Mesothelial cell of epicardium (in vitro differentiated cells): ENCODE measurements at regions not wholly inside any gene's neighbourhood (a gene's known extent, or its start where the extent isn't known, plus 50 kb on each side); places are given as distances from the start of the nearest gene placed in this dataset.

Experiments
- DNase-seq, 2 experiments: peaks; one replicate each; pipeline ENCODE4 v3.0.0; 2021; ENCODE audit warnings: low spot score in 2 of 2; ENCODE audit not compliant: unreplicated experiment in 2 of 2
- H3K27ac Mint-ChIP-seq: 2 replicates; pipeline ENCODE4 v1.8.0; 2021; ENCODE audit warnings: mixed read lengths
- H3K27me3 Mint-ChIP-seq: 2 replicates; pipeline ENCODE4 v1.8.0; 2021; ENCODE audit warnings: low read depth, mixed read lengths
- H3K36me3 Mint-ChIP-seq: 2 replicates; pipeline ENCODE4 v1.8.0; 2021; ENCODE audit warnings: mixed read lengths
- H3K4me1 Mint-ChIP-seq: 2 replicates; pipeline ENCODE4 v1.8.0; 2021; ENCODE audit warnings: mixed read lengths
- H3K4me3 Mint-ChIP-seq: 2 replicates; pipeline ENCODE4 v1.8.0; 2021; ENCODE audit warnings: mild to moderate bottlenecking, moderate library complexity, mixed read lengths
- H3K9me3 Mint-ChIP-seq: 2 replicates; pipeline ENCODE4 v1.8.0; 2021; ENCODE audit warnings: mixed read lengths
- TF ChIP-seq, protein P1 (sequence below): fragments of 200-600 bp; sonication (generic); IDR thresholded peaks from one replicate; pipeline ENCODE4 v1.5.0; 2021; ENCODE audit warnings: antibody characterized with exemption; ENCODE audit not compliant: unreplicated experiment

- H3K9me3 Mint-ChIP-seq, result no peaks in the 10 kb centered on the region
- H3K36me3 Mint-ChIP-seq, result no peaks in the 10 kb centered on the region
- H3K27ac Mint-ChIP-seq, result no peak overlapping the region
- TF ChIP-seq, protein P1, sequence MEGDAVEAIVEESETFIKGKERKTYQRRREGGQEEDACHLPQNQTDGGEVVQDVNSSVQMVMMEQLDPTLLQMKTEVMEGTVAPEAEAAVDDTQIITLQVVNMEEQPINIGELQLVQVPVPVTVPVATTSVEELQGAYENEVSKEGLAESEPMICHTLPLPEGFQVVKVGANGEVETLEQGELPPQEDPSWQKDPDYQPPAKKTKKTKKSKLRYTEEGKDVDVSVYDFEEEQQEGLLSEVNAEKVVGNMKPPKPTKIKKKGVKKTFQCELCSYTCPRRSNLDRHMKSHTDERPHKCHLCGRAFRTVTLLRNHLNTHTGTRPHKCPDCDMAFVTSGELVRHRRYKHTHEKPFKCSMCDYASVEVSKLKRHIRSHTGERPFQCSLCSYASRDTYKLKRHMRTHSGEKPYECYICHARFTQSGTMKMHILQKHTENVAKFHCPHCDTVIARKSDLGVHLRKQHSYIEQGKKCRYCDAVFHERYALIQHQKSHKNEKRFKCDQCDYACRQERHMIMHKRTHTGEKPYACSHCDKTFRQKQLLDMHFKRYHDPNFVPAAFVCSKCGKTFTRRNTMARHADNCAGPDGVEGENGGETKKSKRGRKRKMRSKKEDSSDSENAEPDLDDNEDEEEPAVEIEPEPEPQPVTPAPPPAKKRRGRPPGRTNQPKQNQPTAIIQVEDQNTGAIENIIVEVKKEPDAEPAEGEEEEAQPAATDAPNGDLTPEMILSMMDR, result no peak
- no peak overlapping the region for H3K4me3 Mint-ChIP-seq
- DNase-seq, result no peak
- H3K27me3 Mint-ChIP-seq, result peaks cover 75% of the 10 kb centered on the region
- no peaks in the 10 kb centered on the region for H3K4me1 Mint-ChIP-seq
These were observed 150.5 kb downstream of the SOX1 start for GRCh38 chr13:112217431-112217830.

- Mint-ChIP-seq H3K27ac (no peak overlapping the region), H3K36me3 (no peaks in the 10 kb centered on the region), H3K9me3 (no peaks in the 10 kb centered on the region), H3K27me3 (peaks cover 69% of the 10 kb centered on the region), H3K4me3 (no peak overlapping the region), H3K4me1 (no peaks in the 10 kb centered on the region)
- DNase-seq, result no peak
- TF ChIP-seq, protein P1, result no peak
These were observed 151.5 kb downstream of the SOX1 start for GRCh38 chr13:112218416-112218815.

DNA sequence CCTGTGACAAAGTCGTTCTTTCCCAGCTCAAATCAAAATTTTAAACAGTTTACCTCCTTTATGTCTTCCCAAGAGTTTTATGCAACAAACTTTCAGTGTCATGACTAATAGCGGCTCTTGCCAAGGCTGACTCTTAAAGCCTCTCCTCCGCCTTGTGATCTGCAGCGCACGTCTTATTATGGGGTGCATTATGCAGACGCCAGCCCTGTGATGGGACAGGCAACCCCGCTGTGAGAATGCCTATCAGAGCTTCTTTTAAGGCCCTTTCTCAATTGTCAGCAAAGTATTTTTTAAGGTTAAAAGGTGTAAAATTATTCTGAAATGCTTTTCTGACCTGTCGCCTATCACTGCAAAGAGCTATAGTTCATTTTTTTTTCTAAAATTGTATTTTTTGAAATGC lies 152.8 kb downstream of the SOX1 start:
- Mint-ChIP-seq H3K9me3 (no peaks in the 10 kb centered on the region), H3K27me3 (peaks cover 67% of the 10 kb centered on the region), H3K27ac (no peak overlapping the region), H3K4me1 (no peaks in the 10 kb centered on the region), H3K4me3 (no peak overlapping the region), H3K36me3 (no peaks in the 10 kb centered on the region)
- TF ChIP-seq, protein P1, result no peak
- DNase-seq, result no peak

DNA sequence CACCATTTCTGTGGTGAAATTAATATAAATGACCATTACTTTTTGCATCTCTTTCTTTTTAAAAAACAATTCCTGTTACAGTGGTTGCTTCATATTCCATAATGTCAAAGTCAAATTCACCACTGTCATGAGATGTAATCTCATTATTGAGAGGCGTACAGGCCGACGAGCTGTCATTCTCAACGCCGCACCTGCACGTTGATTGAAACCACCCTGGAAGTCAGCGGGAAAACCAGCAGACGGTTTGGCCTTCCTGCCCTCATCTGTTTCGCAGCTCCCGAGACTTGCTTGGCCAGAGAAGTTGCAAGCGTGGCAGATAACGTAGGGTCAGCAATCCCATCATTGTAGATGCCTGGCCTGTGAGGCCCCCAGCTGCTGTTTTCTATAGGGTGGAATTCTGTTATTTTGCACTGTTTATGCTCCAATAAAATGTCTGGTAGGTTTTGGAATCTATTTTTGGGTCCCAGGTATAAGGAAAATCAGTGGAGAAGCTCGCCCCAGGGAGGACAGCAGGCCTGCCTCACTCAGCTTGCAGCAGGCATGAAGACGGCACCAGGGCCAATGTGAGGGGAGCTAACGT lies 153.4 kb downstream of the SOX1 start:
- no peak for DNase-seq
- TF ChIP-seq, protein P1, result no peak
- Mint-ChIP-seq H3K9me3 (no peaks in the 10 kb centered on the region), H3K36me3 (no peaks in the 10 kb centered on the region), H3K4me1 (no peaks in the 10 kb centered on the region), H3K27ac (no peak overlapping the region), H3K4me3 (no peak overlapping the region), H3K27me3 (peaks cover 66% of the 10 kb centered on the region)

DNA sequence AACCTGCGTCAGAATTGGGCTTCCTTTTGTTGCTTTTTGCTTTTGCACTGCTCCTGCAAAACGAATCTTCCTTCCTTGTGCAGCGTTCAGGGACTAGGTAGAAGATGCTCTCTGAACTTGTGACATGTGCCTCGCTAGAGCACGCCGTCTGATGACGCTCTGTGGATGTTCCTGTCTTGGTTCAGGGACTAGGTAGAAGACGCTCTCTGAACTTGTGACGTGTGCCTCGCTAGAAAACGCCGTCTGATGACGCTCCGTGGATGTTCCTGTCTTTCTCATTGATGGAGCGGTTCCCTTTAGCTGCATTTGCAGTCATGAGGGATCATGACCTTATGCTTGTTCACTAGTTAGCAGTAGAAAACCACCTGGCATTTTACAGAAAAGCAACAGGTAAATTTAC lies 154.0 kb downstream of the SOX1 start:
- TF ChIP-seq, protein P1, result no peak
- DNase-seq, result no peak
- H3K4me1 Mint-ChIP-seq, result no peaks in the 10 kb centered on the region
- no peak overlapping the region for H3K4me3 Mint-ChIP-seq
- H3K27ac Mint-ChIP-seq, result no peak overlapping the region
- H3K9me3 Mint-ChIP-seq, result no peaks in the 10 kb centered on the region
- no peaks in the 10 kb centered on the region for H3K36me3 Mint-ChIP-seq
- H3K27me3 Mint-ChIP-seq, result peaks cover 61% of the 10 kb centered on the region

DNA sequence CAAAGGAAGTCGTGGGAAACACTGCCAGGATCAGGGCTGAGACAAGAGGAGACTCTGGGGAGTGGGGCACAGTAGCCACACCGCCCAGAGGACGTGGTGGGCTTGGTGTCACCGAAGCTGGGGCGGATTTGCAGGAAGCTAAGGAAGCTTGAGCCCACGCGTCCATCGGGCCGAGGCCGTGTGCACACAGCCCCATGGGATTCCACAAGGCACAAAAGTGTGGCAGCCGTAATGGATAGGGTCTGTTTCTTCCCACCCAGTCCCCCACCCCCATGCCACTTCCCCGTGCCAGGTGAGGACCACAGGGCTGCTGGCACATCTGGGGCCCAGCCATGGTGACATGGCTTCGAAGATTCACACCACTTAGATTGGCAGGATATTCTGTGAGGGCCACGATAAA lies 153.2 kb upstream of the SPACA7 start:
- TF ChIP-seq, protein P1, result no peak
- no peak for DNase-seq
- H3K4me1 Mint-ChIP-seq, result no peaks in the 10 kb centered on the region
- no peaks in the 10 kb centered on the region for H3K36me3 Mint-ChIP-seq
- H3K4me3 Mint-ChIP-seq, result no peak overlapping the region
- no peaks in the 10 kb centered on the region for H3K9me3 Mint-ChIP-seq
- H3K27me3 Mint-ChIP-seq, result peaks cover 51% of the 10 kb centered on the region
- H3K27ac Mint-ChIP-seq, result no peak overlapping the region
